NCI-H1092 (cell line): ENCODE measurements at regions not wholly inside any gene's neighbourhood (a gene's known extent, or its start where the extent isn't known, plus 50 kb on each side); places are given as distances from the start of the nearest gene placed in this dataset.

Source experiments
- DNase-seq: peaks from one replicate; lab custom pipeline; 2025; lab: John Stamatoyannopoulos, UW

GRCh38 chr3:23746441-23746840 is 59.3 kb upstream of the UBE2E1 start:
- DNase-seq: no peak

DNA sequence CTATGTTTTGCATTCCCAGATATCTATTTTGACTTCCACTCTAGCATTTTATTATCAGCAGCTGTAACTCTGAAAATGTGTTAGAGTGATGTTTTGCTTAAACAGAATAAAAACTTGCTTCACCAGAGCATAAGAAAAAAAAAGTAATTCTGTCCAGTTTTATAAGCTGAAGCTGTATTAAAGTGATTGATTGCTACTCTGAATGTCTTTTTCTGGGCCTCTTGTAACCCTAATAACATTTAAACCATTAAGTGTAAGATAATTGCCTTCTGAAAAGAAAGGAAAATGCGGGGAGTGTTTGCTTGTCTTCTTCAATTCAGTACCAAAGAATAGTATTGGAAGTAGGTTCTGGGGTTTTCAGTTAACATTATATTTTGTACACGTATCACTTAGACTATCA is 57.9 kb upstream of the UBE2E1 start:
- no peak for DNase-seq

GRCh38 chr3:23748398-23749110 is 57.2 kb upstream of the UBE2E1 start:
- no peak for DNase-seq

DNA sequence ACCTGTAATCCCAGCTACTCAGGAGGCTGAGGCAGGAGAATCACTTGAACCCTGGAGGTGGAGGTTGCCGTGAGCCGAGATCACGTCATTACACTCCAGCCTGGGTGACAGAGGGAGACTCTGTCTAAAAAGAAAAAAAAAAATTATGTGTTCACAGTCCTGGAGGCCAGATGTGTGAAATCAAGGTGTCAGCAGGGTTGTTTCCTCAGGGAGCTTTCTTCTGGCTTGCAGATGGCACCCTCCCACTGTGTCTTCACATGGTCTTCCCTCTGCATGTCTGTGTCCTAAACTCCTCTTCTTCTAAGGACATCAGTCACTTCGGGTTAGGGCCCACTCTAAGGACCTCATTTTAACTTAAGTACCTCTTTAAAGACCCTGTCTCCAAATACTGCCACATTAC is 56.1 kb upstream of the UBE2E1 start:
- no peak for DNase-seq

GRCh38 chr3:23750573-23751210 is 55.1 kb upstream of the UBE2E1 start:
- DNase-seq: no peak

GRCh38 chr3:23751212-23751723 is 54.5 kb upstream of the UBE2E1 start:
- no peak for DNase-seq

DNA sequence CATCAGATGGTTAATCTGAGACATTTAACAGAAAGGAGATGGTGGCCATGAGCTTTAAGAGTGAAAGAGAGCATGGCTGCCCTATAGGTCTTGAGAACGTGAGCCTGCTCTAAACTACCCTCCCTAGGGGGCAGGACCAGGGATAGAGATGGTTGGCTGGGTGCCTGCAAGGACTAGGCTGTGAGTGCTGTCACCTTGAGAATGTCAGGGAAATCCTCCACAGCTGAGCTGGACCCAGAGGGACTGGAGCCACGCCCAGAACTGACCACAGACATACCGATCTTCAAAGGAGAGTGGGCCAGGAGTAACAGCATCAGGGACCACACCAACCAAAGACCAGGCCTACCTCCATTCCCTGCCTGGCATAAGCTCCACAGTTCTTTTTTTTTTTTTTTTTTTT is 53.6 kb upstream of the UBE2E1 start:
- DNase-seq: no peak

GRCh38 chr3:23754215-23754614 is 51.5 kb upstream of the UBE2E1 start:
- no peak for DNase-seq
